PC-9 (cell line): ENCODE measurements at regions not wholly inside any gene's neighbourhood (a gene's known extent, or its start where the extent isn't known, plus 50 kb on each side); places are given as distances from the start of the nearest gene placed in this dataset.

Experiments
- BruUV-seq: library from RNA; stranded (reverse); fragments of 400-500 nt; replicated peaks from 2 replicates; lab custom pipeline; 2021; lab: Mats Ljungman, UMichigan
- CTCF ChIA-PET: fragments of 300-600 bp; sonication (Branson Sonifier 250); formaldehyde crosslinking; loops from one replicate; lab custom pipeline; 2022; ENCODE audit warnings: antibody characterized with exemption; lab: Charles Lee
- POLR2A ChIA-PET: fragments of 300-600 bp; sonication (Branson Sonifier 250); formaldehyde crosslinking; loops from one replicate; lab custom pipeline; 2022; ENCODE audit warnings: antibody characterized with exemption; ENCODE audit not compliant: unreplicated experiment; lab: Charles Lee
- DNase-seq, 2 experiments: peaks; one replicate each; pipeline versions ENCODE4 v3.0.0 to v3.0.0-alpha.2; 2015 to 2022; ENCODE audit warnings: mixed read lengths in 1 of 2
- H2AFZ ChIP-seq: fragments of 200-600 bp; sonication (generic); 2 replicates; pipeline ENCODE4 v1.8.1; 2017; ENCODE audit warnings: antibody characterized with exemption
- H3F3A ChIP-seq: fragments of 200-600 bp; sonication (generic); 2 replicates; pipeline ENCODE4 v1.8.1; 2017; ENCODE audit warnings: antibody characterized with exemption, mild to moderate bottlenecking, low read depth; ENCODE audit not compliant: insufficient read depth
- H3K27ac ChIP-seq: fragments of 200-600 bp; sonication (generic); 2 replicates; pipeline ENCODE4 v1.6.1; 2016; ENCODE audit warnings: mixed run types
- H3K27me3 ChIP-seq: fragments of 200-600 bp; sonication (generic); 2 replicates; pipeline ENCODE4 v1.6.1; 2016; ENCODE audit warnings: low read depth, mixed run types; ENCODE audit not compliant: insufficient read depth
- H3K36me3 ChIP-seq: fragments of 200-600 bp; sonication (generic); 2 replicates; pipeline ENCODE4 v1.6.1; 2016; ENCODE audit warnings: low read depth, mixed run types
- H3K4me1 ChIP-seq: fragments of 200-600 bp; sonication (generic); replicated peaks from 2 replicates; pipeline ENCODE4 v1.6.1; 2016; ENCODE audit warnings: mixed run types; ENCODE audit not compliant: insufficient read depth
- H3K4me2 ChIP-seq: fragments of 200-600 bp; sonication (generic); 2 replicates; pipeline ENCODE4 v1.6.1; 2017; ENCODE audit warnings: mixed run types
- H3K4me3 ChIP-seq: fragments of 200-600 bp; sonication (generic); 2 replicates; pipeline ENCODE4 v1.6.1; 2016; ENCODE audit warnings: mixed run types
- H3K79me2 ChIP-seq: fragments of 200-600 bp; sonication (generic); 2 replicates; pipeline ENCODE4 v1.6.1; 2017; ENCODE audit warnings: low read depth, mixed run types
- H3K9me2 ChIP-seq: fragments of 200-600 bp; sonication (generic); 2 replicates; pipeline ENCODE4 v1.8.1; 2017; ENCODE audit warnings: mild to moderate bottlenecking; ENCODE audit not compliant: insufficient read depth
- H3K9me3 ChIP-seq: fragments of 200-600 bp; sonication (generic); 2 replicates; pipeline ENCODE4 v1.8.1; 2016; ENCODE audit warnings: low read depth; ENCODE audit not compliant: insufficient read depth
- H4K20me1 ChIP-seq: fragments of 200-600 bp; sonication (generic); 2 replicates; pipeline ENCODE4 v1.8.1; 2017; ENCODE audit not compliant: insufficient read depth
- CTCF ChIP-seq: fragments of 200-600 bp; sonication (generic); conservative IDR thresholded peaks from 2 replicates; pipeline ENCODE4 v1.6.1; 2017; ENCODE audit warnings: mixed run types, antibody characterized with exemption, mild to moderate bottlenecking, moderate library complexity
- EZH2 ChIP-seq: fragments of 200-600 bp; sonication (generic); IDR thresholded peaks from 2 replicates; pipeline ENCODE4 v1.8.0; 2017; ENCODE audit warnings: antibody characterized with exemption, low read depth
- intact Hi-C: fragments of 100-400 bp; cut with micrococcal nuclease; formaldehyde crosslinking; loops from one replicate; pipeline ENCODE4 v1.10.0; 2022; ENCODE audit not compliant: unreplicated experiment

- BruUV-seq: no TSS peak
- no peak overlapping the region for H3K27ac ChIP-seq
Observed at GRCh38 chr12:83414981-83415380, 728.3 kb downstream of the TMTC2 start.

GRCh38 chr12:83408851-83409250, 722.1 kb downstream of the TMTC2 start:
- H3K27ac ChIP-seq: no peak overlapping the region
- no TSS peak for BruUV-seq
- CTCF ChIA-PET: no interaction called here
- intact Hi-C loops: no loop called here
- POLR2A ChIA-PET: no interaction called here
- no peaks in the 10 kb centered on the region for H3K36me3 ChIP-seq
- no peaks in the 10 kb centered on the region for H3K9me2 ChIP-seq
- H3K79me2 ChIP-seq: no peaks in the 10 kb centered on the region
- no peak overlapping the region for H2AFZ ChIP-seq
- no peak overlapping the region for H3K4me3 ChIP-seq
- no peak for TF ChIP-seq CTCF
- no peak for TF ChIP-seq EZH2
- H3K9me3 ChIP-seq: no peaks in the 10 kb centered on the region
- H3K4me2 ChIP-seq: no peak overlapping the region
- H4K20me1 ChIP-seq: no peaks in the 10 kb centered on the region
- no peaks in the 10 kb centered on the region for H3K27me3 ChIP-seq
- no peaks in the 10 kb centered on the region for H3F3A ChIP-seq
- DNase-seq: no peak
- H3K4me1 ChIP-seq: no peaks in the 10 kb centered on the region

More at GRCh38 chr12:83414981-83415380, 728.3 kb downstream of the TMTC2 start:
- H3F3A ChIP-seq: no peaks in the 10 kb centered on the region
- DNase-seq: no peak
- H3K4me1 ChIP-seq: no peaks in the 10 kb centered on the region
- H3K9me2 ChIP-seq: no peaks in the 10 kb centered on the region
- no peaks in the 10 kb centered on the region for H3K9me3 ChIP-seq
- intact Hi-C loops: no loop called here
- CTCF ChIA-PET: no interaction called here
- no peaks in the 10 kb centered on the region for H3K36me3 ChIP-seq
- H4K20me1 ChIP-seq: no peaks in the 10 kb centered on the region
- POLR2A ChIA-PET: no interaction called here
- no peak overlapping the region for H2AFZ ChIP-seq
- H3K4me3 ChIP-seq: no peak overlapping the region
- no peak overlapping the region for H3K4me2 ChIP-seq
- no peaks in the 10 kb centered on the region for H3K27me3 ChIP-seq
- H3K79me2 ChIP-seq: no peaks in the 10 kb centered on the region
- no peak for TF ChIP-seq EZH2
- TF ChIP-seq CTCF: no peak

- no peaks in the 10 kb centered on the region for H3K36me3 ChIP-seq
- POLR2A ChIA-PET: no interaction called here
- BruUV-seq: no TSS peak
- no peak overlapping the region for H3K4me3 ChIP-seq
- no peak for DNase-seq
- no peak overlapping the region for H2AFZ ChIP-seq
- CTCF ChIA-PET: no interaction called here
- intact Hi-C loops: no loop called here
- H3K4me2 ChIP-seq: no peak overlapping the region
- TF ChIP-seq CTCF (no peak), EZH2 (no peak)
- no peaks in the 10 kb centered on the region for H3F3A ChIP-seq
- no peaks in the 10 kb centered on the region for H3K9me2 ChIP-seq
- no peaks in the 10 kb centered on the region for H3K79me2 ChIP-seq
- no peaks in the 10 kb centered on the region for H4K20me1 ChIP-seq
- H3K9me3 ChIP-seq: no peaks in the 10 kb centered on the region
- H3K4me1 ChIP-seq: no peaks in the 10 kb centered on the region
- H3K27me3 ChIP-seq: no peaks in the 10 kb centered on the region
- no peak overlapping the region for H3K27ac ChIP-seq
Observed at GRCh38 chr12:83408146-83408545, 721.4 kb downstream of the TMTC2 start.
